ENCODE measurements at regions not wholly inside any gene's neighbourhood (a gene's known extent, or its start where the extent isn't known, plus 50 kb on each side); places are given as distances from the start of the nearest gene placed in this dataset.

GRCh38 chr9:31100311-31100710 lies 1284.1 kb upstream of the ACO1 start:
- H3K36me3 ChIP-seq (replicated peaks in 1 of 2; ENCODE audit: control insufficient read depth in 1 of 2, insufficient read depth in 2 of 2, low read length in 2 of 2), result no peaks in the 10 kb centered on the region
- H3K79me2 ChIP-seq (ENCODE audit: insufficient read depth, low read length), result no peaks in the 10 kb centered on the region
- ChIA-PET POLR2A (no interaction called here), CTCF (ENCODE audit: low intra/inter-chr PET ratio, low total read pairs) (no interaction called here)
- FAIRE-seq, result no peak
- DNase-seq (ENCODE audit: low spot score), result no peak
- H3K4me2 ChIP-seq (ENCODE audit: low read depth, low read length), result no peak overlapping the region
- no peak for ATAC-seq
- no peak overlapping the region for H3K4me3 ChIP-seq (replicated peaks in 1 of 3; ENCODE audit: insufficient read depth in 1 of 3, low read depth in 2 of 3, low read length in 3 of 3)
- H3K4me1 ChIP-seq (ENCODE audit: insufficient read depth, low read length), result no peaks in the 10 kb centered on the region
- in situ Hi-C loops (cut with HindIII; ENCODE audit: extremely low pct_ligation_motif_present, low pct_unique_long_range_greater_than_20kb), result loop anchor here (25.0 kb wide), 1 partner anchor 687 kb away; no protein-coding TSS in a partner anchor
- no peak overlapping the region for H3K27ac ChIP-seq (ENCODE audit: extremely low read length, insufficient read depth, low read length)
- 0% methylated on average over 1 of the region's 1 CpG for WGBS (ENCODE audit: low lambda C conversion rate)
- TF ChIP-seq IRX3 (CRISPR knock-in tag; IDR thresholded peaks at IDR 0.05; ENCODE audit: borderline replicate concordance, low read depth), result no peak
- no peaks in the 10 kb centered on the region for H3K9me3 ChIP-seq (ENCODE audit: low read length)
- intact Hi-C loops (cut with micrococcal nuclease; ENCODE audit: unreplicated experiment), result no loop called here
- H2AFZ ChIP-seq (ENCODE audit: low read length), result no peak overlapping the region
- BruUV-seq (replicated peaks), result no TSS peak
- no peak overlapping the region for H3K9ac ChIP-seq (ENCODE audit: insufficient read depth, low read depth, low read length)
- H4K20me1 ChIP-seq (ENCODE audit: insufficient read depth, low read length), result no peaks in the 10 kb centered on the region
- no peaks in the 10 kb centered on the region for H3K27me3 ChIP-seq (ENCODE audit: control insufficient read depth in 1 of 2, insufficient read depth in 2 of 2, low read length in 2 of 2)

GRCh38 chr9:31103836-31104235 lies 1280.6 kb upstream of the ACO1 start:
- Histone ChIP-seq H3K4me2 (ENCODE audit: low read depth, low read length) (no peak overlapping the region), H3K9me3 (ENCODE audit: low read length) (no peaks in the 10 kb centered on the region), H3K79me2 (ENCODE audit: insufficient read depth, low read length) (no peaks in the 10 kb centered on the region), H3K27me3 (ENCODE audit: control insufficient read depth in 1 of 2, insufficient read depth in 2 of 2, low read length in 2 of 2) (no peaks in the 10 kb centered on the region), H2AFZ (ENCODE audit: low read length) (no peak overlapping the region), H4K20me1 (ENCODE audit: insufficient read depth, low read length) (no peaks in the 10 kb centered on the region), H3K36me3 (replicated peaks in 1 of 2; ENCODE audit: control insufficient read depth in 1 of 2, insufficient read depth in 2 of 2, low read length in 2 of 2) (no peaks in the 10 kb centered on the region), H3K27ac (ENCODE audit: extremely low read length, insufficient read depth, low read length) (no peak overlapping the region), H3K4me3 (replicated peaks in 1 of 3; ENCODE audit: insufficient read depth in 1 of 3, low read depth in 2 of 3, low read length in 3 of 3) (no peak overlapping the region), H3K9ac (ENCODE audit: insufficient read depth, low read depth, low read length) (no peak overlapping the region), H3K4me1 (ENCODE audit: insufficient read depth, low read length) (no peaks in the 10 kb centered on the region)
- ChIA-PET POLR2A (no interaction called here), CTCF (ENCODE audit: low intra/inter-chr PET ratio, low total read pairs) (no interaction called here)
- no TSS peak for BruUV-seq (replicated peaks)
- TF ChIP-seq SRSF4 (IDR thresholded peaks at IDR 0.05; ENCODE audit: low read depth, low read length, poor library complexity, severe bottlenecking) (no peak), ZBTB20 (CRISPR knock-in tag; IDR thresholded peaks at IDR 0.05; ENCODE audit: borderline replicate concordance, low read depth) (no peak), GPBP1L1 (CRISPR knock-in tag; IDR thresholded peaks at IDR 0.05) (no peak), MTF2 (CRISPR knock-in tag; IDR thresholded peaks at IDR 0.05; ENCODE audit: borderline replicate concordance) (no peak), CERS6 (CRISPR knock-in tag; IDR thresholded peaks at IDR 0.05) (no peak), PHF8 (CRISPR knock-in tag; IDR thresholded peaks at IDR 0.05) (no peak), ZNF446 (CRISPR knock-in tag; IDR thresholded peaks at IDR 0.05) (no peak), ZBTB38 (CRISPR knock-in tag; IDR thresholded peaks at IDR 0.05) (no peak), KMT2B (CRISPR knock-in tag; IDR thresholded peaks at IDR 0.05) (no peak)
- in situ Hi-C loops (cut with HindIII; ENCODE audit: extremely low pct_ligation_motif_present, low pct_unique_long_range_greater_than_20kb) (loop anchor here (25.0 kb wide), 1 partner anchor 683 kb away; no protein-coding TSS in a partner anchor), intact Hi-C loops (cut with micrococcal nuclease; ENCODE audit: unreplicated experiment) (no loop called here)
- ATAC-seq, result no peak
- no peak for FAIRE-seq
- DNase-seq (ENCODE audit: low spot score), result no peak
